Motor neuron (in vitro differentiated cells): ENCODE measurements at regions not wholly inside any gene's neighbourhood (a gene's known extent, or its start where the extent isn't known, plus 50 kb on each side); places are given as distances from the start of the nearest gene placed in this dataset.

ENCODE experiments used
- ATAC-seq, 8 experiments: fragments of 200-7000 bp; cut with Tn5 transposase; replicated peaks in 6 of 8; 2 replicates each; pipeline ENCODE4 v1.8.0; 2021; ENCODE audit warnings: mild to moderate bottlenecking in 8 of 8, moderate library complexity in 8 of 8
- H3K27ac ChIP-seq, 2 donors: fragments of 250-450 bp; sonication (Bioruptor Pico); 2 replicates each; pipeline ENCODE4 v1.9.0; 2021; ENCODE audit warnings: antibody characterized with exemption in 2 of 2, mild to moderate bottlenecking in 2 of 2, moderate library complexity in 1 of 2
- H3K4me1 ChIP-seq, 2 donors: fragments of 250-450 bp; sonication (Bioruptor Pico); replicated peaks in 1 of 2; 2 replicates each; pipeline ENCODE4 v1.6.1; 2021; ENCODE audit warnings: antibody characterized with exemption in 2 of 2, mild to moderate bottlenecking in 2 of 2, moderate library complexity in 1 of 2
- H3K4me3 ChIP-seq, 5 donors: fragments of 250-450 bp; sonication (Bioruptor Pico); 2 replicates each; pipeline ENCODE4 v1.9.0; 2021; ENCODE audit warnings: antibody characterized with exemption in 5 of 5, mild to moderate bottlenecking in 5 of 5, moderate library complexity in 4 of 5
- WGBS, 10 experiments: fragments of 450-650 bp; shearing (Covaris generic); methylation state at CpG; one replicate each; pipeline ENCODE4 v1.0.0; 2022; 5-methylcytosine and 5-hydroxymethylcytosine counted together
- in situ Hi-C, 9 experiments: fragments of 400-800 bp; cut with MboI; loops; one replicate each; pipeline ENCODE4 v1.15.0; 2021; ENCODE audit warnings: low sequenced_read_pairs in 9 of 9, low pct_unique_long_range_greater_than_20kb in 2 of 9; ENCODE audit not compliant: unreplicated experiment in 9 of 9

GRCh38 chr10:46235705-46236545 lies 50.9 kb upstream of the ANTXRL start:
- in situ Hi-C loops = no loop called here
- 0 to 33% (median 29%) methylated on average over 1 of the region's 5 CpGs; no CpG with 5 or more reads in 7 of the 10 experiments for WGBS, 10 experiments
- Histone ChIP-seq H3K27ac (no peak overlapping the region), H3K4me1 (no peaks in the 10 kb centered on the region), H3K4me3 (no peak overlapping the region)
- ATAC-seq = peak in 3 of 8 experiments; percentile 30 to 98 (median 89)

GRCh38 chr10:46236546-46236887 lies 50.3 kb upstream of the ANTXRL start:
- no peak overlapping the region for H3K27ac ChIP-seq
- no peak overlapping the region for H3K4me3 ChIP-seq
- ATAC-seq = peak in 2 of 8 experiments; percentile 69 to 70
- H3K4me1 ChIP-seq = no peaks in the 10 kb centered on the region
- in situ Hi-C loops = no loop called here
- 0 to 67% (median 33%) methylated on average over 1 to 2 of the region's 2 CpGs; no CpG with 5 or more reads in 5 of the 10 experiments for WGBS, 10 experiments

GRCh38 chr10:46236941-46237681 lies 49.7 kb upstream of the ANTXRL start:
- in situ Hi-C loops = no loop called here
- Histone ChIP-seq H3K4me3 (no peak overlapping the region), H3K27ac (no peak overlapping the region), H3K4me1 (no peaks in the 10 kb centered on the region)
- no peak for ATAC-seq
- WGBS, 10 experiments = 25 to 100% (median 69%) methylated on average over 1 to 5 of the region's 5 CpGs; no CpG with 5 or more reads in 3 of the 10 experiments
